Esophagus muscularis mucosa (tissue), 4 donors: ENCODE measurements at regions not wholly inside any gene's neighbourhood (a gene's known extent, or its start where the extent isn't known, plus 50 kb on each side); places are given as distances from the start of the nearest gene placed in this dataset.
"Not testable (repeated sequence)": the region's sequence is repeated elsewhere in the genome, so short reads cannot be mapped to it uniquely, and the experiment has no call there.

Source experiments
- DNase-seq: peaks from one replicate; pipeline ENCODE4 v3.0.0-alpha.2; 2017; ENCODE audit errors: extremely low spot score
- H3K27ac ChIP-seq, 4 donors: fragments of 200-600 bp; sonication (generic); replicated peaks in 1 of 4; 1 replicate in 3 of 4; 2 replicates in 1 of 4; pipeline ENCODE4 v1.5.1; 2016 to 2019; ENCODE audit warnings: mild to moderate bottlenecking in 1 of 4
- H3K27me3 ChIP-seq, 4 donors: fragments of 200-600 bp; sonication (generic); one replicate each; pipeline versions ENCODE4 v1.5.1 to v1.6.0; 2016 to 2019
- H3K36me3 ChIP-seq, 4 donors: fragments of 200-600 bp; sonication (generic); one replicate each; pipeline ENCODE4 v1.5.1; 2016 to 2019
- H3K4me1 ChIP-seq, 4 donors: fragments of 200-600 bp; sonication (generic); one replicate each; pipeline ENCODE4 v1.5.1; 2016 to 2019
- H3K4me3 ChIP-seq, 4 donors: fragments of 200-600 bp; sonication (generic); 1 replicate in 2 of 4; 2 replicates in 2 of 4; pipeline ENCODE4 v1.5.1; 2016 to 2019; ENCODE audit warnings: mild to moderate bottlenecking in 4 of 4, moderate library complexity in 1 of 4
- H3K9me3 ChIP-seq, 4 donors: fragments of 200-600 bp; sonication (generic); 1 replicate in 3 of 4; 2 replicates in 1 of 4; pipeline ENCODE4 v1.5.1; 2016 to 2019
- CTCF ChIP-seq, 3 experiments: fragments of 200-600 bp in 2 of 3; fragments of 450-650 bp in 1 of 3; sonication (generic) in 2 of 3; IDR thresholded peaks; one replicate each; pipeline ENCODE4 v1.5.1; 2017 to 2019; ENCODE audit warnings: antibody characterized with exemption in 3 of 3, mild to moderate bottlenecking in 2 of 3, moderate library complexity in 1 of 3
- EP300 ChIP-seq: sonication (generic); formaldehyde crosslinking; IDR thresholded peaks from one replicate; pipeline ENCODE4 v1.6.1; 2017; ENCODE audit warnings: antibody characterized with exemption
- POLR2A ChIP-seq: fragments of 450-650 bp; IDR thresholded peaks from one replicate; pipeline ENCODE4 v1.6.1; 2017; ENCODE audit warnings: antibody characterized with exemption, moderate library complexity, mild to moderate bottlenecking, low read depth
- POLR2AphosphoS5 ChIP-seq, 2 donors: sonication (generic); formaldehyde crosslinking; IDR thresholded peaks; one replicate each; pipeline ENCODE4 v1.6.1; 2017; ENCODE audit warnings: antibody characterized with exemption in 2 of 2
- WGBS: methylation state at CpG from one replicate; pipeline ENCODE4 v1.1.5; 2018; 5-methylcytosine and 5-hydroxymethylcytosine counted together
- intact Hi-C: fragments of 100-400 bp; cut with DNase I; formaldehyde crosslinking; loops from one replicate; pipeline ENCODE4 v1.15.1; 2023

GRCh38 chr17:22268214-22268911 is 576.0 kb downstream of the KCNJ18 start:
- no peak for DNase-seq
- Histone ChIP-seq H3K4me1 (no peaks in the 10 kb centered on the region), H3K27me3 (no peaks in the 10 kb centered on the region), H3K36me3 (no peaks in the 10 kb centered on the region), H3K9me3 (no peaks in the 10 kb centered on the region), H3K4me3 (no peak overlapping the region), H3K27ac (no peak overlapping the region)
- no peak for TF ChIP-seq EP300
- no peak for TF ChIP-seq POLR2A
- TF ChIP-seq CTCF (IDR thresholded peaks at IDR 0.05), result no peak
- TF ChIP-seq POLR2AphosphoS5 (IDR thresholded peaks at IDR 0.05), result no peak
- intact Hi-C loops, result no loop called here
- 68% methylated on average over 25 of the region's 25 CpGs for WGBS

- Histone ChIP-seq H3K36me3 (no peaks in the 10 kb centered on the region), H3K27me3 (no peaks in the 10 kb centered on the region), H3K4me1 (no peaks in the 10 kb centered on the region), H3K9me3 (no peaks in the 10 kb centered on the region), H3K27ac (no peak overlapping the region), H3K4me3 (no peak overlapping the region)
- WGBS, result 74% methylated on average over 11 of the region's 13 CpGs
- no peak for TF ChIP-seq CTCF (IDR thresholded peaks at IDR 0.05)
- TF ChIP-seq POLR2AphosphoS5 (IDR thresholded peaks at IDR 0.05), result no peak
- TF ChIP-seq POLR2A, result no peak
- TF ChIP-seq EP300, result no peak
- DNase-seq, result no peak
- intact Hi-C loops, result no loop called here
Observed at GRCh38 chr17:22268912-22269220, 576.5 kb downstream of the KCNJ18 start.

- Histone ChIP-seq H3K9me3 (no peaks in the 10 kb centered on the region), H3K27ac (no peak overlapping the region), H3K4me3 (no peak overlapping the region), H3K36me3 (no peaks in the 10 kb centered on the region), H3K4me1 (no peaks in the 10 kb centered on the region), H3K27me3 (no peaks in the 10 kb centered on the region)
- TF ChIP-seq CTCF (IDR thresholded peaks at IDR 0.05) (no peak), POLR2A (no peak), EP300 (no peak), POLR2AphosphoS5 (IDR thresholded peaks at IDR 0.05) (no peak)
- WGBS, result 78% methylated on average over 4 of the region's 4 CpGs
- no peak for DNase-seq
- intact Hi-C loops, result no loop called here
Observed at GRCh38 chr17:22270381-22270780, 578.1 kb downstream of the KCNJ18 start.

- H3K9me3 ChIP-seq, DNase-seq, H3K36me3 ChIP-seq, intact Hi-C loops, H3K27ac ChIP-seq, H3K27me3 ChIP-seq, H3K4me3 ChIP-seq, H3K4me1 ChIP-seq: not testable (repeated sequence)
- WGBS, result 75% methylated on average over 1 of the region's 1 CpG
Observed at GRCh38 chr17:22270809-22271208, 578.5 kb downstream of the KCNJ18 start.

GRCh38 chr17:22272363-22273146 is 580.2 kb downstream of the KCNJ18 start:
- 75% methylated on average over 10 of the region's 10 CpGs for WGBS
- no peaks in the 10 kb centered on the region for H3K4me1 ChIP-seq
- TF ChIP-seq EP300 (no peak), POLR2AphosphoS5 (IDR thresholded peaks at IDR 0.05) (no peak)

More at GRCh38 chr17:22272363-22273146, 580.2 kb downstream of the KCNJ18 start:
- no peaks in the 10 kb centered on the region for H3K36me3 ChIP-seq
- intact Hi-C loops, result no loop called here
- no peaks in the 10 kb centered on the region for H3K9me3 ChIP-seq
- no peak for DNase-seq
- H3K4me3 ChIP-seq, result no peak overlapping the region
- H3K27ac ChIP-seq, result no peak overlapping the region
- no peaks in the 10 kb centered on the region for H3K27me3 ChIP-seq
